Ascending aorta (tissue), 2 donors: ENCODE measurements at regions not wholly inside any gene's neighbourhood (a gene's known extent, or its start where the extent isn't known, plus 50 kb on each side); places are given as distances from the start of the nearest gene placed in this dataset.
A peak's percentile ranks its signal among the peaks of the same experiment; 100 is the strongest.

Experiments
- DNase-seq, 2 donors: peaks; one replicate each; pipeline ENCODE4 v3.0.0-alpha.2; 2019; ENCODE audit warnings: low spot score in 2 of 2
- H3K27ac ChIP-seq, 2 donors: fragments of 200-600 bp; sonication (generic); one replicate each; pipeline ENCODE4 v1.5.1; 2016 to 2017; ENCODE audit warnings: mild to moderate bottlenecking in 1 of 2
- H3K27me3 ChIP-seq: fragments of 200-600 bp; sonication (generic); one replicate; pipeline ENCODE4 v1.5.1; 2017
- H3K36me3 ChIP-seq, 2 donors: fragments of 200-600 bp; sonication (generic); one replicate each; pipeline ENCODE4 v1.5.1; 2016
- H3K4me1 ChIP-seq, 2 donors: fragments of 200-600 bp; sonication (generic); one replicate each; pipeline ENCODE4 v1.5.1; 2016 to 2017; ENCODE audit warnings: mild to moderate bottlenecking in 1 of 2
- H3K4me3 ChIP-seq, 2 donors: fragments of 200-600 bp; sonication (generic); one replicate each; pipeline ENCODE4 v1.5.1; 2016 to 2017; ENCODE audit warnings: mild to moderate bottlenecking in 1 of 2
- H3K9me3 ChIP-seq, 2 donors: fragments of 200-600 bp; sonication (generic); one replicate each; pipeline ENCODE4 v1.5.1; 2016
- CTCF ChIP-seq, 3 experiments: fragments of 200-600 bp in 2 of 3; fragments of 450-650 bp in 1 of 3; sonication (generic) in 2 of 3; IDR thresholded peaks; one replicate each; pipeline ENCODE4 v1.5.1; 2016 to 2019; ENCODE audit warnings: antibody characterized with exemption in 3 of 3, mild to moderate bottlenecking in 1 of 3, moderate library complexity in 1 of 3
- intact Hi-C: fragments of 100-400 bp; cut with DNase I; formaldehyde crosslinking; loops from one replicate; pipeline ENCODE4 v1.15.1; 2023

- peak in 2 of 3 experiments; percentile 18 to 19 for TF ChIP-seq CTCF (IDR thresholded peaks at IDR 0.05)
- Histone ChIP-seq H3K27me3 (no peaks in the 10 kb centered on the region), H3K4me3 (peak overlapping the region; percentile 31 to 36), H3K36me3 (no peaks in the 10 kb centered on the region), H3K4me1 (no peaks in the 10 kb centered on the region), H3K27ac (no peak overlapping the region), H3K9me3 (no peaks in the 10 kb centered on the region)
- intact Hi-C loops: no loop called here
- DNase-seq: no peak
Observed at GRCh38 chr5:26482810-26483375, 555.5 kb downstream of the CDH9 start.

- DNase-seq: no peak
- Histone ChIP-seq H3K4me1 (no peaks in the 10 kb centered on the region), H3K4me3 (peak overlapping the region; percentile 31 to 36), H3K27ac (no peak overlapping the region), H3K9me3 (no peaks in the 10 kb centered on the region), H3K36me3 (no peaks in the 10 kb centered on the region), H3K27me3 (no peaks in the 10 kb centered on the region)
- intact Hi-C loops: no loop called here
- no peak for TF ChIP-seq CTCF (IDR thresholded peaks at IDR 0.05)
Observed at GRCh38 chr5:26482076-26482809, 556.1 kb downstream of the CDH9 start.

GRCh38 chr5:26470439-26470838 lies 567.9 kb downstream of the CDH9 start:
- Histone ChIP-seq H3K27ac (no peak overlapping the region), H3K4me1 (no peaks in the 10 kb centered on the region), H3K27me3 (no peaks in the 10 kb centered on the region), H3K36me3 (no peaks in the 10 kb centered on the region), H3K9me3 (no peaks in the 10 kb centered on the region), H3K4me3 (no peak overlapping the region)
- intact Hi-C loops: no loop called here
- TF ChIP-seq CTCF (IDR thresholded peaks at IDR 0.05): no peak
- DNase-seq: no peak

GRCh38 chr5:26439121-26439520 lies 599.3 kb downstream of the CDH9 start:
- Histone ChIP-seq H3K27me3 (no peaks in the 10 kb centered on the region), H3K36me3 (no peaks in the 10 kb centered on the region), H3K4me3 (no peak overlapping the region), H3K4me1 (no peaks in the 10 kb centered on the region), H3K9me3 (no peaks in the 10 kb centered on the region), H3K27ac (no peak overlapping the region)
- no peak for DNase-seq
- intact Hi-C loops: no loop called here
- TF ChIP-seq CTCF (IDR thresholded peaks at IDR 0.05): no peak

- DNase-seq: no peak
- intact Hi-C loops: no loop called here
- H3K27ac ChIP-seq: no peak overlapping the region
- H3K4me1 ChIP-seq: no peaks in the 10 kb centered on the region
- no peaks in the 10 kb centered on the region for H3K27me3 ChIP-seq
- H3K9me3 ChIP-seq: no peaks in the 10 kb centered on the region
- H3K4me3 ChIP-seq: no peak overlapping the region
- TF ChIP-seq CTCF (IDR thresholded peaks at IDR 0.05): no peak
- H3K36me3 ChIP-seq: no peaks in the 10 kb centered on the region
Observed at GRCh38 chr5:26434688-26435087, 603.7 kb downstream of the CDH9 start.
